Naive thymus-derived CD8-positive, alpha-beta T cell (primary cell): ENCODE measurements at regions not wholly inside any gene's neighbourhood (a gene's known extent, or its start where the extent isn't known, plus 50 kb on each side); places are given as distances from the start of the nearest gene placed in this dataset.

Experiments
- ATAC-seq, 2 donors: fragments of 150-1000 bp; cut with Tn5 transposase in 1 of 2; sonication (Bioruptor Pico), chemical (Tn5 transposase) in 1 of 2; 1 replicate in 1 of 2; 2 replicates in 1 of 2; pipeline ENCODE4 v1.10.0; 2021; ENCODE audit warnings: mild to moderate bottlenecking in 2 of 2, moderate library complexity in 2 of 2
- POLR2A ChIA-PET: fragments of 350-600 bp; sonication (Branson Sonifier 250); formaldehyde crosslinking; loops from one replicate; lab custom pipeline; 2021; ENCODE audit warnings: antibody characterized with exemption; lab: Charles Lee
- DNase-seq, 10 donors: peaks; one replicate each; pipeline versions ENCODE4 v3.0.0 to v3.0.0-alpha.2; 2020 to 2022
- H3K27ac Mint-ChIP-seq, 10 donors: one replicate each; pipeline ENCODE4 v1.8.0; 2020 to 2022; ENCODE audit warnings: mild to moderate bottlenecking in 10 of 10, mixed read lengths in 10 of 10, moderate library complexity in 4 of 10, inconsistent platforms in 1 of 10
- H3K27me3 Mint-ChIP-seq, 5 donors: one replicate each; pipeline ENCODE4 v1.8.0; 2021 to 2022; ENCODE audit warnings: mixed read lengths in 5 of 5
- H3K36me3 Mint-ChIP-seq, 3 donors: one replicate each; pipeline ENCODE4 v1.8.0; 2020 to 2022; ENCODE audit warnings: mixed read lengths in 3 of 3, mild to moderate bottlenecking in 2 of 3, inconsistent platforms in 1 of 3
- H3K4me1 Mint-ChIP-seq, 4 donors: one replicate each; pipeline ENCODE4 v1.8.0; 2021 to 2022; ENCODE audit warnings: mixed read lengths in 4 of 4
- H3K4me3 Mint-ChIP-seq, 10 donors: one replicate each; pipeline ENCODE4 v1.8.0; 2020 to 2022; ENCODE audit warnings: mild to moderate bottlenecking in 10 of 10, mixed read lengths in 10 of 10, moderate library complexity in 6 of 10, inconsistent platforms in 1 of 10
- H3K9me3 Mint-ChIP-seq, 9 donors: one replicate each; pipeline ENCODE4 v1.8.0; 2020 to 2022; ENCODE audit warnings: mixed read lengths in 9 of 9, mild to moderate bottlenecking in 3 of 9, inconsistent platforms in 1 of 9, moderate library complexity in 1 of 9

GRCh38 chr6:82701341-82701740 lies 337.7 kb downstream of the TPBG start:
- H3K36me3 Mint-ChIP-seq: peaks cover 0 to 6% (median 0%) of the 10 kb centered on the region in 3 donors
- no peaks in the 10 kb centered on the region for H3K4me1 Mint-ChIP-seq
- H3K4me3 Mint-ChIP-seq: no peak overlapping the region
- peaks cover 0 to 17% (median 6%) of the 10 kb centered on the region in 9 donors for H3K9me3 Mint-ChIP-seq
- DNase-seq (no peak), ATAC-seq (no peak)
- POLR2A ChIA-PET: no interaction called here
- H3K27me3 Mint-ChIP-seq: peaks cover 0 to 9% (median 0%) of the 10 kb centered on the region in 5 donors
- H3K27ac Mint-ChIP-seq: no peak overlapping the region

- peaks cover 0 to 9% (median 0%) of the 10 kb centered on the region in 5 donors for H3K27me3 Mint-ChIP-seq
- POLR2A ChIA-PET: no interaction called here
- no peaks in the 10 kb centered on the region for H3K4me1 Mint-ChIP-seq
- peaks cover 0 to 6% (median 0%) of the 10 kb centered on the region in 3 donors for H3K36me3 Mint-ChIP-seq
- no peak overlapping the region for H3K4me3 Mint-ChIP-seq
- ATAC-seq: no peak
- H3K9me3 Mint-ChIP-seq: peaks cover 0 to 22% (median 7%) of the 10 kb centered on the region in 9 donors
- no peak for DNase-seq
- H3K27ac Mint-ChIP-seq: no peak overlapping the region
Measured at GRCh38 chr6:82702574-82702973, 339.0 kb downstream of the TPBG start.

- DNase-seq (no peak), ATAC-seq (no peak)
- no peaks in the 10 kb centered on the region for H3K4me1 Mint-ChIP-seq
- peaks cover 0 to 6% (median 0%) of the 10 kb centered on the region in 3 donors for H3K36me3 Mint-ChIP-seq
- peaks cover 0 to 9% (median 0%) of the 10 kb centered on the region in 5 donors for H3K27me3 Mint-ChIP-seq
- H3K4me3 Mint-ChIP-seq: no peak overlapping the region
- no peak overlapping the region for H3K27ac Mint-ChIP-seq
- H3K9me3 Mint-ChIP-seq: peaks cover 0 to 22% (median 7%) of the 10 kb centered on the region in 9 donors
- POLR2A ChIA-PET: no interaction called here
Measured at GRCh38 chr6:82703230-82703629, 339.6 kb downstream of the TPBG start.

- H3K27ac Mint-ChIP-seq: no peak overlapping the region
- H3K27me3 Mint-ChIP-seq: peaks cover 0 to 4% (median 0%) of the 10 kb centered on the region in 5 donors
- H3K9me3 Mint-ChIP-seq: peaks cover 0 to 22% (median 7%) of the 10 kb centered on the region in 9 donors
- POLR2A ChIA-PET: no interaction called here
- DNase-seq: no peak
- peaks cover 0 to 6% (median 0%) of the 10 kb centered on the region in 3 donors for H3K36me3 Mint-ChIP-seq
- no peaks in the 10 kb centered on the region for H3K4me1 Mint-ChIP-seq
- no peak for ATAC-seq
- no peak overlapping the region for H3K4me3 Mint-ChIP-seq
Measured at GRCh38 chr6:82704045-82704444, 340.4 kb downstream of the TPBG start.

GRCh38 chr6:82705579-82705978 lies 342.0 kb downstream of the TPBG start:
- Mint-ChIP-seq H3K27ac (no peak overlapping the region), H3K4me1 (no peaks in the 10 kb centered on the region), H3K36me3 (peaks cover 0 to 6% (median 0%) of the 10 kb centered on the region in 3 donors), H3K27me3 (peaks cover 2 to 5% (median 3%) of the 10 kb centered on the region in 5 donors), H3K9me3 (peaks cover 0 to 22% (median 7%) of the 10 kb centered on the region in 9 donors), H3K4me3 (no peak overlapping the region)
- DNase-seq (no peak), ATAC-seq (no peak)
- POLR2A ChIA-PET: no interaction called here

- POLR2A ChIA-PET: no interaction called here
- no peak for ATAC-seq
Measured at GRCh38 chr6:82711105-82711827, 347.6 kb downstream of the TPBG start.

GRCh38 chr6:82711971-82712370 lies 348.4 kb downstream of the TPBG start:
- Mint-ChIP-seq H3K27me3 (peaks cover 4 to 40% (median 12%) of the 10 kb centered on the region in 5 donors), H3K27ac (no peak overlapping the region), H3K4me3 (no peak overlapping the region), H3K4me1 (no peaks in the 10 kb centered on the region), H3K36me3 (peaks cover 0 to 8% (median 0%) of the 10 kb centered on the region in 3 donors), H3K9me3 (peaks cover 0 to 21% (median 14%) of the 10 kb centered on the region in 9 donors)
- DNase-seq (no peak), ATAC-seq (no peak)
- POLR2A ChIA-PET: no interaction called here

More at GRCh38 chr6:82711105-82711827, 347.6 kb downstream of the TPBG start:
- Mint-ChIP-seq H3K9me3 (peaks cover 0 to 20% (median 13%) of the 10 kb centered on the region in 9 donors), H3K4me3 (no peak overlapping the region), H3K36me3 (peaks cover 0 to 8% (median 0%) of the 10 kb centered on the region in 3 donors), H3K27me3 (peaks cover 4 to 40% (median 11%) of the 10 kb centered on the region in 5 donors), H3K4me1 (no peaks in the 10 kb centered on the region), H3K27ac (no peak overlapping the region)
- DNase-seq: no peak

- POLR2A ChIA-PET: no interaction called here
- no peak overlapping the region for H3K27ac Mint-ChIP-seq
Measured at GRCh38 chr6:82712389-82712788, 348.8 kb downstream of the TPBG start.

GRCh38 chr6:82712826-82713225 lies 349.2 kb downstream of the TPBG start:
- Mint-ChIP-seq H3K27ac (no peak overlapping the region), H3K4me1 (no peaks in the 10 kb centered on the region), H3K9me3 (peaks cover 0 to 21% (median 15%) of the 10 kb centered on the region in 9 donors), H3K36me3 (peaks cover 0 to 8% (median 0%) of the 10 kb centered on the region in 3 donors), H3K27me3 (peaks cover 4 to 40% (median 12%) of the 10 kb centered on the region in 5 donors), H3K4me3 (no peak overlapping the region)
- POLR2A ChIA-PET: no interaction called here
- no peak for ATAC-seq
- no peak for DNase-seq

More at GRCh38 chr6:82712389-82712788, 348.8 kb downstream of the TPBG start:
- Mint-ChIP-seq H3K4me3 (no peak overlapping the region), H3K4me1 (no peaks in the 10 kb centered on the region), H3K9me3 (peaks cover 0 to 19% (median 13%) of the 10 kb centered on the region in 9 donors), H3K27me3 (peaks cover 4 to 40% (median 12%) of the 10 kb centered on the region in 5 donors), H3K36me3 (peaks cover 0 to 8% (median 0%) of the 10 kb centered on the region in 3 donors)
- DNase-seq (no peak), ATAC-seq (no peak)

GRCh38 chr6:82720992-82721391 lies 344.6 kb downstream of the UBE3D start:
- POLR2A ChIA-PET: no interaction called here
- Mint-ChIP-seq H3K9me3 (peaks cover 0 to 26% (median 14%) of the 10 kb centered on the region in 9 donors), H3K27ac (no peak overlapping the region)

GRCh38 chr6:82735790-82736189 lies 329.9 kb downstream of the UBE3D start:
- H3K4me1 Mint-ChIP-seq: no peaks in the 10 kb centered on the region
- DNase-seq (no peak), ATAC-seq (no peak)
- peaks cover 0 to 15% (median 6%) of the 10 kb centered on the region in 5 donors for H3K27me3 Mint-ChIP-seq
- H3K9me3 Mint-ChIP-seq: peaks cover 0 to 8% (median 0%) of the 10 kb centered on the region in 9 donors
- H3K4me3 Mint-ChIP-seq: no peak overlapping the region
- H3K36me3 Mint-ChIP-seq: no peaks in the 10 kb centered on the region
- POLR2A ChIA-PET: no interaction called here
- no peak overlapping the region for H3K27ac Mint-ChIP-seq

More at GRCh38 chr6:82720992-82721391, 344.6 kb downstream of the UBE3D start:
- Mint-ChIP-seq H3K4me3 (no peak overlapping the region), H3K36me3 (no peaks in the 10 kb centered on the region), H3K27me3 (peaks cover 0 to 8% (median 0%) of the 10 kb centered on the region in 5 donors), H3K4me1 (no peaks in the 10 kb centered on the region)
- DNase-seq (no peak), ATAC-seq (no peak)

GRCh38 chr6:82737965-82738364 lies 327.7 kb downstream of the UBE3D start:
- Mint-ChIP-seq H3K4me3 (no peak overlapping the region), H3K9me3 (peaks cover 0 to 5% (median 0%) of the 10 kb centered on the region in 9 donors), H3K36me3 (no peaks in the 10 kb centered on the region), H3K27me3 (peaks cover 0 to 17% (median 6%) of the 10 kb centered on the region in 5 donors), H3K4me1 (no peaks in the 10 kb centered on the region), H3K27ac (no peak overlapping the region)
- POLR2A ChIA-PET: no interaction called here
- DNase-seq (no peak), ATAC-seq (no peak)

GRCh38 chr6:82738773-82739172 lies 326.9 kb downstream of the UBE3D start:
- no peaks in the 10 kb centered on the region for H3K4me1 Mint-ChIP-seq
- no peaks in the 10 kb centered on the region for H3K36me3 Mint-ChIP-seq
- POLR2A ChIA-PET: no interaction called here
- ATAC-seq (no peak), DNase-seq (no peak)
- H3K4me3 Mint-ChIP-seq: no peak overlapping the region
- peaks cover 0 to 9% (median 0%) of the 10 kb centered on the region in 9 donors for H3K9me3 Mint-ChIP-seq
- H3K27ac Mint-ChIP-seq: no peak overlapping the region
- H3K27me3 Mint-ChIP-seq: peaks cover 0 to 19% (median 10%) of the 10 kb centered on the region in 5 donors
